HCT116 (cell line): ENCODE measurements at regions not wholly inside any gene's neighbourhood (a gene's known extent, or its start where the extent isn't known, plus 50 kb on each side); places are given as distances from the start of the nearest gene placed in this dataset.

Experiments
- ATAC-seq: fragments of 200-7000 bp; cut with Tn5 transposase; 2 replicates; pipeline ENCODE4 v1.9.1; 2020; ENCODE audit warnings: mild to moderate bottlenecking, moderate library complexity
- BruUV-seq: library from RNA; stranded (reverse); fragments of 400-500 nt; replicated peaks from 2 replicates; lab custom pipeline; 2021; lab: Mats Ljungman, UMichigan
- CTCF ChIA-PET: fragments of 300-600 bp; sonication (Branson Sonifier 250); formaldehyde crosslinking; loops from one replicate; lab custom pipeline; 2021; ENCODE audit warnings: antibody characterized with exemption; lab: Charles Lee
- POLR2A ChIA-PET: fragments of 300-600, 350-600 bp; sonication (Branson Sonifier 250); formaldehyde crosslinking; loops from one replicate; lab custom pipeline; 2021; ENCODE audit warnings: antibody characterized with exemption; lab: Charles Lee
- RAD21 ChIA-PET, 2 experiments: fragments of 300-600 bp; sonication (Branson Sonifier 250); formaldehyde crosslinking; loops; one replicate each; lab custom pipeline; 2023; ENCODE audit warnings: low total read pairs in 2 of 2; ENCODE audit not compliant: uncharacterized antibody in 2 of 2, unreplicated experiment in 2 of 2, low non-redundant PET in 1 of 2; lab: Charles Lee
- DNase-seq: peaks from one replicate; pipeline ENCODE4 v3.0.0-alpha.2; 2010; ENCODE audit warnings: low read depth, low spot score
- H2AFZ ChIP-seq: fragments of 200-600 bp; shearing (Covaris generic), sonication (generic); 2 replicates; pipeline ENCODE4 v1.6.1; 2017; ENCODE audit warnings: low read depth, mixed run types, mixed read lengths, antibody characterized with exemption, low read length; ENCODE audit not compliant: poor library complexity, severe bottlenecking
- H3K27ac ChIP-seq: 2 replicates; pipeline ENCODE4 v1.5.1; 2012; ENCODE audit warnings: low read depth, low read length
- H3K27me3 ChIP-seq: fragments of 200-600 bp; sonication (generic); 2 replicates; pipeline ENCODE4 v1.6.1; 2016; ENCODE audit warnings: mixed run types, low read length, mixed read lengths; ENCODE audit not compliant: insufficient read depth
- H3K36me3 ChIP-seq, 2 experiments: fragments of 200-500 bp in 1 of 2; fragments of 200-600 bp in 1 of 2; sonication (Bioruptor generic) in 1 of 2; sonication (generic) in 1 of 2; 2 replicates each; pipeline versions ENCODE4 v1.5.1 to v1.6.1; 2014 to 2016; ENCODE audit warnings: low read length in 2 of 2, inconsistent platforms in 1 of 2, mixed read lengths in 1 of 2, mixed run types in 1 of 2; ENCODE audit not compliant: insufficient read depth in 2 of 2, control insufficient read depth in 1 of 2
- H3K4me1 ChIP-seq, 2 experiments: fragments of 200-600 bp in 1 of 2; sonication (generic) in 1 of 2; 2 replicates each; pipeline versions ENCODE4 v1.5.1 to v1.6.1; 2012 to 2017; ENCODE audit warnings: low read length in 2 of 2, inconsistent platforms in 1 of 2, mild to moderate bottlenecking in 1 of 2, mixed read lengths in 1 of 2, mixed run types in 1 of 2, moderate library complexity in 1 of 2; ENCODE audit not compliant: insufficient read depth in 2 of 2, control insufficient read depth in 1 of 2
- H3K4me2 ChIP-seq: fragments of 200-600 bp; sonication (generic); 2 replicates; pipeline ENCODE4 v1.6.1; 2017; ENCODE audit warnings: mixed run types, low read length, mixed read lengths
- H3K4me3 ChIP-seq, 2 experiments: fragments of 200-600 bp in 1 of 2; sonication (generic) in 1 of 2; replicated peaks in 1 of 2; 2 replicates each; pipeline ENCODE4 v1.5.1; 2011 to 2016; ENCODE audit warnings: low read length in 2 of 2, control low read depth in 1 of 2, low read depth in 1 of 2, mild to moderate bottlenecking in 1 of 2, mixed read lengths in 1 of 2, mixed run types in 1 of 2
- H3K79me2 ChIP-seq: fragments of 200-600 bp; sonication (generic); 2 replicates; pipeline ENCODE4 v1.6.1; 2017; ENCODE audit warnings: mild to moderate bottlenecking, mixed run types, low read length, moderate library complexity, mixed read lengths; ENCODE audit not compliant: insufficient read depth
- H3K9ac ChIP-seq: fragments of 200-600 bp; sonication (generic); 2 replicates; pipeline ENCODE4 v1.6.1; 2016; ENCODE audit warnings: low read length, mixed read lengths
- H3K9me2 ChIP-seq: fragments of 200-600 bp; sonication (generic), shearing (Covaris generic); 2 replicates; pipeline ENCODE4 v1.6.1; 2017; ENCODE audit warnings: mixed run types, mild to moderate bottlenecking, moderate library complexity; ENCODE audit not compliant: insufficient read depth
- H3K9me3 ChIP-seq, 2 experiments: fragments of 200-500 bp in 1 of 2; fragments of 200-600 bp in 1 of 2; sonication (Bioruptor generic) in 1 of 2; sonication (generic) in 1 of 2; 2 replicates each; pipeline ENCODE4 v1.6.1; 2014 to 2017; ENCODE audit warnings: low read length in 2 of 2, mixed read lengths in 2 of 2, inconsistent platforms in 1 of 2, low read depth in 1 of 2, mild to moderate bottlenecking in 1 of 2, mixed run types in 1 of 2, moderate library complexity in 1 of 2; ENCODE audit not compliant: control insufficient read depth in 1 of 2, insufficient read depth in 1 of 2
- H4K20me1 ChIP-seq: fragments of 200-600 bp; sonication (generic), shearing (Covaris generic); 2 replicates; pipeline ENCODE4 v1.6.1; 2017; ENCODE audit warnings: mixed run types, mild to moderate bottlenecking, moderate library complexity; ENCODE audit not compliant: insufficient read depth
- EGR1 ChIP-seq: IDR thresholded peaks from 2 replicates; pipeline ENCODE4 v1.6.1; 2012; ENCODE audit warnings: low read depth
- EZH2phosphoT487 ChIP-seq: fragments of 200-600 bp; IDR thresholded peaks from 2 replicates; pipeline ENCODE4 v1.6.1; 2018; ENCODE audit warnings: antibody characterized with exemption, borderline replicate concordance
- FOSL1 ChIP-seq: IDR thresholded peaks from 2 replicates; pipeline ENCODE4 v1.6.1; 2012; ENCODE audit warnings: low read depth
- POLR2A ChIP-seq: IDR thresholded peaks from 2 replicates; pipeline ENCODE4 v1.7.0; 2011; ENCODE audit warnings: borderline replicate concordance; ENCODE audit not compliant: insufficient read depth, insufficient read length; ENCODE audit errors: extremely low read depth
- RAD21 ChIP-seq: IDR thresholded peaks from 2 replicates; pipeline ENCODE4 v1.6.1; 2012; ENCODE audit warnings: low read depth, mild to moderate bottlenecking
- REST ChIP-seq: IDR thresholded peaks from 2 replicates; pipeline ENCODE4 v1.6.1; 2012; ENCODE audit warnings: low read depth
- SIN3A ChIP-seq: IDR thresholded peaks from 2 replicates; pipeline ENCODE4 v1.6.1; 2012; ENCODE audit warnings: low read depth
- SRF ChIP-seq: IDR thresholded peaks from 2 replicates; pipeline ENCODE4 v1.6.1; 2012; ENCODE audit warnings: low read depth
- TCF7L2 ChIP-seq: IDR thresholded peaks from 2 replicates; pipeline ENCODE4 v1.7.0; 2011; ENCODE audit warnings: borderline replicate concordance, inconsistent platforms; ENCODE audit not compliant: insufficient read depth, insufficient read length; ENCODE audit errors: extremely low read depth
- ZFX ChIP-seq: fragments of 450-650 bp; IDR thresholded peaks from 2 replicates; pipeline ENCODE4 v1.6.1; 2017
- ZNF274 ChIP-seq: fragments of 200-500 bp; sonication (Bioruptor generic); IDR thresholded peaks from 2 replicates; pipeline ENCODE4 v1.6.1; 2014; ENCODE audit warnings: mild to moderate bottlenecking, low read depth, low read length, inconsistent platforms
- intact Hi-C: fragments of 100-400 bp; cut with micrococcal nuclease; formaldehyde crosslinking; loops from 2 replicates; pipeline ENCODE4 v1.10.0; 2022
- TF ChIP-seq, protein P1 (sequence below): IDR thresholded peaks from 2 replicates; pipeline ENCODE4 v1.6.1; 2011; ENCODE audit warnings: mild to moderate bottlenecking, low read length, moderate library complexity; ENCODE audit not compliant: insufficient replicate concordance; ENCODE audit errors: extremely low read depth
- TF ChIP-seq, protein P2 (sequence below), 3 experiments: fragments of 200-600 bp in 1 of 3; sonication (generic) in 1 of 3; IDR thresholded peaks in 2 of 3; conservative IDR thresholded peaks in 1 of 3; 2 replicates each; pipeline ENCODE4 v1.5.1; 2012 to 2017; ENCODE audit warnings: low read depth in 2 of 3, low read length in 2 of 3, antibody characterized with exemption in 1 of 3, borderline replicate concordance in 1 of 3, control low read depth in 1 of 3, mild to moderate bottlenecking in 1 of 3, mixed read lengths in 1 of 3, mixed run types in 1 of 3, moderate library complexity in 1 of 3; ENCODE audit not compliant: insufficient read depth in 1 of 3

- no peak overlapping the region for H3K9ac ChIP-seq
- peaks cover 9% of the 10 kb centered on the region in 2 experiments; a peak in 2 of 4 replicates for H3K9me3 ChIP-seq
- intact Hi-C loops: no loop called here
- no peak for DNase-seq
- no peaks in the 10 kb centered on the region for H3K36me3 ChIP-seq
- no peak for TF ChIP-seq REST
- no peak for TF ChIP-seq RAD21
- TF ChIP-seq SIN3A: no peak
- TF ChIP-seq TCF7L2: no peak
- TF ChIP-seq, protein P1, sequence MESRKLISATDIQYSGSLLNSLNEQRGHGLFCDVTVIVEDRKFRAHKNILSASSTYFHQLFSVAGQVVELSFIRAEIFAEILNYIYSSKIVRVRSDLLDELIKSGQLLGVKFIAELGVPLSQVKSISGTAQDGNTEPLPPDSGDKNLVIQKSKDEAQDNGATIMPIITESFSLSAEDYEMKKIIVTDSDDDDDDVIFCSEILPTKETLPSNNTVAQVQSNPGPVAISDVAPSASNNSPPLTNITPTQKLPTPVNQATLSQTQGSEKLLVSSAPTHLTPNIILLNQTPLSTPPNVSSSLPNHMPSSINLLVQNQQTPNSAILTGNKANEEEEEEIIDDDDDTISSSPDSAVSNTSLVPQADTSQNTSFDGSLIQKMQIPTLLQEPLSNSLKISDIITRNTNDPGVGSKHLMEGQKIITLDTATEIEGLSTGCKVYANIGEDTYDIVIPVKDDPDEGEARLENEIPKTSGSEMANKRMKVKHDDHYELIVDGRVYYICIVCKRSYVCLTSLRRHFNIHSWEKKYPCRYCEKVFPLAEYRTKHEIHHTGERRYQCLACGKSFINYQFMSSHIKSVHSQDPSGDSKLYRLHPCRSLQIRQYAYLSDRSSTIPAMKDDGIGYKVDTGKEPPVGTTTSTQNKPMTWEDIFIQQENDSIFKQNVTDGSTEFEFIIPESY: no peak
- no peak for TF ChIP-seq POLR2A
- TF ChIP-seq ZFX: no peak
- no peak for TF ChIP-seq EZH2phosphoT487
- no peak for TF ChIP-seq SRF
- TF ChIP-seq EGR1: no peak
- no peak for TF ChIP-seq ZNF274
- no peak for TF ChIP-seq FOSL1
- TF ChIP-seq, protein P2, sequence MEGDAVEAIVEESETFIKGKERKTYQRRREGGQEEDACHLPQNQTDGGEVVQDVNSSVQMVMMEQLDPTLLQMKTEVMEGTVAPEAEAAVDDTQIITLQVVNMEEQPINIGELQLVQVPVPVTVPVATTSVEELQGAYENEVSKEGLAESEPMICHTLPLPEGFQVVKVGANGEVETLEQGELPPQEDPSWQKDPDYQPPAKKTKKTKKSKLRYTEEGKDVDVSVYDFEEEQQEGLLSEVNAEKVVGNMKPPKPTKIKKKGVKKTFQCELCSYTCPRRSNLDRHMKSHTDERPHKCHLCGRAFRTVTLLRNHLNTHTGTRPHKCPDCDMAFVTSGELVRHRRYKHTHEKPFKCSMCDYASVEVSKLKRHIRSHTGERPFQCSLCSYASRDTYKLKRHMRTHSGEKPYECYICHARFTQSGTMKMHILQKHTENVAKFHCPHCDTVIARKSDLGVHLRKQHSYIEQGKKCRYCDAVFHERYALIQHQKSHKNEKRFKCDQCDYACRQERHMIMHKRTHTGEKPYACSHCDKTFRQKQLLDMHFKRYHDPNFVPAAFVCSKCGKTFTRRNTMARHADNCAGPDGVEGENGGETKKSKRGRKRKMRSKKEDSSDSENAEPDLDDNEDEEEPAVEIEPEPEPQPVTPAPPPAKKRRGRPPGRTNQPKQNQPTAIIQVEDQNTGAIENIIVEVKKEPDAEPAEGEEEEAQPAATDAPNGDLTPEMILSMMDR (IDR thresholded peaks at IDR 0.05 in 2 of 3, conservative IDR thresholded peaks at IDR 0.05 in 1 of 3; ENCODE audit: borderline replicate concordance in 1 of 3, insufficient read depth in 1 of 3, low read depth in 2 of 3, low read length in 2 of 3): no peak
- no TSS peak for BruUV-seq
- H3K27ac ChIP-seq: no peak overlapping the region
- no peaks in the 10 kb centered on the region for H4K20me1 ChIP-seq
- H3K4me2 ChIP-seq: no peak overlapping the region
- CTCF ChIA-PET: no interaction called here
- ATAC-seq: no peak
- POLR2A ChIA-PET: no interaction called here
- H3K4me3 ChIP-seq: no peak overlapping the region
- no peaks in the 10 kb centered on the region for H3K79me2 ChIP-seq
- no peak overlapping the region for H2AFZ ChIP-seq
- RAD21 ChIA-PET: no interaction called here
- H3K9me2 ChIP-seq: no peaks in the 10 kb centered on the region
- no peaks in the 10 kb centered on the region for H3K4me1 ChIP-seq
- H3K27me3 ChIP-seq: no peaks in the 10 kb centered on the region
Measured at GRCh38 chr11:80109652-80110051, 668.8 kb upstream of the TENM4 start.
